PC-3 (cell line): ENCODE measurements at regions not wholly inside any gene's neighbourhood (a gene's known extent, or its start where the extent isn't known, plus 50 kb on each side); places are given as distances from the start of the nearest gene placed in this dataset.
"Not testable (repeated sequence)": the region's sequence is repeated elsewhere in the genome, so short reads cannot be mapped to it uniquely, and the experiment has no call there.

Experiments
- ATAC-seq: fragments of 200-7000 bp; cut with Tn5 transposase; 2 replicates; pipeline ENCODE4 v1.9.1; 2020; ENCODE audit warnings: mild to moderate bottlenecking, moderate library complexity
- BruUV-seq: library from RNA; stranded (reverse); fragments of 400-500 nt; replicated peaks from 2 replicates; lab custom pipeline; 2021; lab: Mats Ljungman, UMichigan
- CTCF ChIA-PET: fragments of 300-600 bp; sonication (Branson Sonifier 250); formaldehyde crosslinking; loops from one replicate; lab custom pipeline; 2022; ENCODE audit warnings: antibody characterized with exemption; lab: Charles Lee
- POLR2A ChIA-PET: fragments of 300-600 bp; sonication (Branson Sonifier 250); formaldehyde crosslinking; loops from one replicate; lab custom pipeline; 2022; ENCODE audit warnings: antibody characterized with exemption; ENCODE audit not compliant: unreplicated experiment; lab: Charles Lee
- DNase-seq: peaks from one replicate; pipeline ENCODE4 v3.0.0-alpha.2; 2015
- H2AFZ ChIP-seq: fragments of 300-600 bp; sonication (generic); 2 replicates; pipeline ENCODE4 v1.6.0; 2016; ENCODE audit warnings: antibody characterized with exemption, low read length
- H3F3A ChIP-seq: fragments of 300-600 bp; sonication (generic); one replicate; pipeline ENCODE4 v1.6.0; 2017; ENCODE audit warnings: antibody characterized with exemption, low read length, control low read depth, mild to moderate bottlenecking; ENCODE audit not compliant: unreplicated experiment
- H3K27ac ChIP-seq: fragments of 300-600 bp; sonication (generic); 2 replicates; pipeline ENCODE4 v1.5.1; 2016; ENCODE audit warnings: mild to moderate bottlenecking, low read length
- H3K27me3 ChIP-seq: fragments of 300-600 bp; sonication (generic); 2 replicates; pipeline ENCODE4 v1.6.1; 2016; ENCODE audit warnings: low read length, mixed read lengths
- H3K36me3 ChIP-seq: fragments of 300-600 bp; sonication (generic); 2 replicates; pipeline ENCODE4 v1.6.1; 2016; ENCODE audit warnings: low read depth, mixed run types, low read length, mixed read lengths
- H3K4me1 ChIP-seq: fragments of 300-600 bp; sonication (generic); 2 replicates; pipeline ENCODE4 v1.5.1; 2016; ENCODE audit warnings: low read length; ENCODE audit not compliant: insufficient read depth
- H3K4me2 ChIP-seq: fragments of 300-600 bp; sonication (generic); 2 replicates; pipeline ENCODE4 v1.6.0; 2016; ENCODE audit warnings: low read length
- H3K4me3 ChIP-seq: fragments of 300-600 bp; sonication (generic); 2 replicates; pipeline ENCODE4 v1.5.1; 2016; ENCODE audit warnings: mild to moderate bottlenecking, low read length, mixed read lengths
- H3K79me2 ChIP-seq: fragments of 300-600 bp; sonication (generic); 2 replicates; pipeline ENCODE4 v1.6.1; 2017; ENCODE audit warnings: low read length, mixed read lengths
- H3K9ac ChIP-seq: fragments of 300-600 bp; sonication (generic); 2 replicates; pipeline ENCODE4 v1.6.0; 2016; ENCODE audit warnings: mild to moderate bottlenecking, low read length
- H3K9me2 ChIP-seq: fragments of 300-600 bp; sonication (generic); replicated peaks from 2 replicates; pipeline ENCODE4 v1.6.1; 2016; ENCODE audit warnings: mixed run types, low read length, mixed read lengths
- H3K9me3 ChIP-seq: fragments of 300-600 bp; sonication (generic); 2 replicates; pipeline ENCODE4 v1.6.1; 2016; ENCODE audit warnings: low read length, mixed read lengths
- H4K20me1 ChIP-seq: fragments of 300-600 bp; sonication (generic); 2 replicates; pipeline ENCODE4 v1.6.1; 2016; ENCODE audit warnings: low read length, mixed read lengths
- EZH2 ChIP-seq: fragments of 300-600 bp; sonication (generic); IDR thresholded peaks from one replicate; pipeline ENCODE4 v1.6.1; 2017; ENCODE audit warnings: antibody characterized with exemption, mild to moderate bottlenecking, low read length; ENCODE audit not compliant: unreplicated experiment
- EZH2phosphoT487 ChIP-seq: fragments of 300-600 bp; sonication (generic); IDR thresholded peaks from 2 replicates; pipeline ENCODE4 v1.6.1; 2018; ENCODE audit warnings: mild to moderate bottlenecking, antibody characterized with exemption, low read length, borderline replicate concordance
- intact Hi-C: fragments of 100-400 bp; cut with micrococcal nuclease; formaldehyde crosslinking; loops from 2 replicates; pipeline ENCODE4 v1.9.0; 2023
- TF ChIP-seq, protein P1 (sequence below): fragments of 300-600 bp; sonication (generic); conservative IDR thresholded peaks from 2 replicates; pipeline ENCODE4 v1.5.1; 2017; ENCODE audit warnings: antibody characterized with exemption, low read depth, mild to moderate bottlenecking, low read length

DNA sequence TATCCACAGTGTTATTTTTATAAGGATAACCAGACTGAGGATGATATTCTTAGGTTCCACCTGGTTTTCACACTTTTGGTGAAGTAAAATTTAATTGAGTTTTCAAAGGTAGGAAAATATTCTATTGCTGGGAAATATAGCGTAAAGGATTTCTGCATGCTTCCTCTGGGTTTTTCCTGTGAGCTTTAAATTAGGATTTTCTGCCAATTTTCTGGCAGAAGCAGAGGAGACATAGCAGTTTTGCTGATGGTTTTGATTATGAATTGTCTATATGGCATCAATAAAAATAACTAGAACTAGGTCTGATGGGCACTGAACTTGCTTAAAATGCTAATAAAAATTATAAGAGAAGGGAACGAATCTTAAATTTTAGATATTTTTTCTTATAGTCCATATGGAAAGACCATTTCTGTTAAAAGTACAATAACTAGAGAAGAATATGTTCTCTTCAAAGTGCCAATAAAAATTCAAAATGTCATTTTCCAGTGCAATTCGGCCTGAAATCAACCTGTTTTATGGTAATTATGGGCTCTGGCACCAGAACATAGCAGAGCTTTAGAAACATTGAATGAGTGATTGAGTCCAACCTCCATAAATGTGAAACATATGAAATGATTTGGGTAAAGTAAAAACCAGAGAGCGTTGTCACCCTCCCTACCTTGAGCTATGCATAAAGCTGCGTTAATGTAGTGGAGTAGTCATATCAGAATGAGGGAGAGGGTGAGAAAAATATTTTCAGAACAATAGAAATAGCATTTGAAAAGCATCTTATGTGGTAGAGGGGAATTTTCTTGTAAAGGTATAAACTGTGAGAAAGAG lies 279.7 kb downstream of the SPRY1 start:
- no TSS peak for BruUV-seq
- H3K9me3 ChIP-seq: no peaks in the 10 kb centered on the region
- H3K4me2 ChIP-seq: no peak overlapping the region
- H3F3A ChIP-seq: no peaks in the 10 kb centered on the region
- H3K4me1 ChIP-seq: peaks cover 21% of the 10 kb centered on the region
- DNase-seq: no peak
- no peak overlapping the region for H3K27ac ChIP-seq
- no peak overlapping the region for H3K9ac ChIP-seq
- intact Hi-C loops: loop anchor here (10.0 kb wide), 2 partner anchors 79 to 309 kb away; no protein-coding TSS in a partner anchor
- POLR2A ChIA-PET: no interaction called here
- ATAC-seq: no peak
- no peaks in the 10 kb centered on the region for H4K20me1 ChIP-seq
- H2AFZ ChIP-seq: no peak overlapping the region
- H3K4me3 ChIP-seq: no peak overlapping the region
- CTCF ChIA-PET: no interaction called here
- no peak for TF ChIP-seq EZH2phosphoT487
- TF ChIP-seq EZH2: no peak
- TF ChIP-seq, protein P1, sequence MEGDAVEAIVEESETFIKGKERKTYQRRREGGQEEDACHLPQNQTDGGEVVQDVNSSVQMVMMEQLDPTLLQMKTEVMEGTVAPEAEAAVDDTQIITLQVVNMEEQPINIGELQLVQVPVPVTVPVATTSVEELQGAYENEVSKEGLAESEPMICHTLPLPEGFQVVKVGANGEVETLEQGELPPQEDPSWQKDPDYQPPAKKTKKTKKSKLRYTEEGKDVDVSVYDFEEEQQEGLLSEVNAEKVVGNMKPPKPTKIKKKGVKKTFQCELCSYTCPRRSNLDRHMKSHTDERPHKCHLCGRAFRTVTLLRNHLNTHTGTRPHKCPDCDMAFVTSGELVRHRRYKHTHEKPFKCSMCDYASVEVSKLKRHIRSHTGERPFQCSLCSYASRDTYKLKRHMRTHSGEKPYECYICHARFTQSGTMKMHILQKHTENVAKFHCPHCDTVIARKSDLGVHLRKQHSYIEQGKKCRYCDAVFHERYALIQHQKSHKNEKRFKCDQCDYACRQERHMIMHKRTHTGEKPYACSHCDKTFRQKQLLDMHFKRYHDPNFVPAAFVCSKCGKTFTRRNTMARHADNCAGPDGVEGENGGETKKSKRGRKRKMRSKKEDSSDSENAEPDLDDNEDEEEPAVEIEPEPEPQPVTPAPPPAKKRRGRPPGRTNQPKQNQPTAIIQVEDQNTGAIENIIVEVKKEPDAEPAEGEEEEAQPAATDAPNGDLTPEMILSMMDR: no peak
- H3K27me3 ChIP-seq: no peaks in the 10 kb centered on the region
- no peaks in the 10 kb centered on the region for H3K79me2 ChIP-seq
- no peaks in the 10 kb centered on the region for H3K9me2 ChIP-seq
- no peaks in the 10 kb centered on the region for H3K36me3 ChIP-seq

DNA sequence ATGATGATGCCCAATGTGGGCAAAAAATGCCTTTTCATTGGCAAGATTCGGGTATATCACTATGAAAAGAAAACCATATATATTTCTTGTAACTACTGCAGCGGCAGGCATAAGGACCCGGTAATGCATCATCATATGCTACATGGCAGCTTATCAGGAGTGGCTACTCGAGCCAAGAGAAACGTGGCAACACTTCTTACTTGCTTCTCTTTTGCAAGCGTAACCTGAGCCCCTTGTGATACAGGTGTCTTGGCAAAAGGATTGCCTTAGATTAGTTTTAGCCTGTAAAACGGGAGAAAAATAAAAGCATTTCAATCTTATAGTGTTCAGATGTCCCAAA lies 280.3 kb downstream of the SPRY1 start:
- Histone ChIP-seq H3K27ac (no peak overlapping the region), H3K4me2 (no peak overlapping the region), H3K4me1 (peaks cover 21% of the 10 kb centered on the region), H4K20me1 (no peaks in the 10 kb centered on the region), H3K4me3 (no peak overlapping the region), H2AFZ (no peak overlapping the region), H3K79me2 (no peaks in the 10 kb centered on the region), H3K9me3 (no peaks in the 10 kb centered on the region), H3F3A (no peaks in the 10 kb centered on the region), H3K9me2 (no peaks in the 10 kb centered on the region), H3K36me3 (no peaks in the 10 kb centered on the region), H3K27me3 (no peaks in the 10 kb centered on the region), H3K9ac (no peak overlapping the region)
- ChIA-PET POLR2A (no interaction called here), CTCF (no interaction called here)
- ATAC-seq (no peak), DNase-seq (peak; percentile 6)
- TF ChIP-seq, protein P1: no peak
- TF ChIP-seq EZH2 (no peak), EZH2phosphoT487 (no peak)
- BruUV-seq: no TSS peak
- intact Hi-C loops: loop anchor here (10.0 kb wide), 2 partner anchors 78 to 308 kb away; no protein-coding TSS in a partner anchor

DNA sequence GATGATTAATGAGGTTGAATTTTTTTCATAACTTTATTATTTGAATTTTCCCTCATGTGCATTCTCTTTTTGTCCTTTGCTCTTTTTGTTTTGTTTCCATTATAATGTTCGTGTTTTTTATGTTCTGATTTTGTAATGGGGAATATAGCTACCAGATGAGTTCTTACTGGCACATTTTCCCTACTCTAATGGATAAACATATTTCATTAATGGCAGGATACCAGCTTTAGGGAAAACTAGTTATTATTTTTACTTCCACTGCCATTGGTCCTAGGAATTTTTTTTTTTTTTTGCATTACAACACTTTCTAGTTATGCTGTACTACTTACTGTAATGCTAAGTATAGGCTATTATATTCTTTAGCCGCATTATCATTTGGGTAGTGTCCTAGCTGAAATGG lies 286.3 kb downstream of the SPRY1 start:
- ChIA-PET POLR2A (no interaction called here), CTCF (no interaction called here)
- H3K9ac ChIP-seq: no peak overlapping the region
- BruUV-seq: no TSS peak
- H3K4me1 ChIP-seq: no peaks in the 10 kb centered on the region
- H3K4me2 ChIP-seq: no peak overlapping the region
- intact Hi-C loops: no loop called here
- no peaks in the 10 kb centered on the region for H3K27me3 ChIP-seq
- no peaks in the 10 kb centered on the region for H3K36me3 ChIP-seq
- no peak overlapping the region for H3K27ac ChIP-seq
- H3K9me2 ChIP-seq: no peaks in the 10 kb centered on the region
- no peak overlapping the region for H3K4me3 ChIP-seq
- H2AFZ ChIP-seq: no peak overlapping the region
- no peaks in the 10 kb centered on the region for H3F3A ChIP-seq
- DNase-seq: no peak
- ATAC-seq: no peak
- no peaks in the 10 kb centered on the region for H4K20me1 ChIP-seq
- no peaks in the 10 kb centered on the region for H3K9me3 ChIP-seq
- no peaks in the 10 kb centered on the region for H3K79me2 ChIP-seq
- TF ChIP-seq, protein P1: no peak
- TF ChIP-seq EZH2phosphoT487: no peak

DNA sequence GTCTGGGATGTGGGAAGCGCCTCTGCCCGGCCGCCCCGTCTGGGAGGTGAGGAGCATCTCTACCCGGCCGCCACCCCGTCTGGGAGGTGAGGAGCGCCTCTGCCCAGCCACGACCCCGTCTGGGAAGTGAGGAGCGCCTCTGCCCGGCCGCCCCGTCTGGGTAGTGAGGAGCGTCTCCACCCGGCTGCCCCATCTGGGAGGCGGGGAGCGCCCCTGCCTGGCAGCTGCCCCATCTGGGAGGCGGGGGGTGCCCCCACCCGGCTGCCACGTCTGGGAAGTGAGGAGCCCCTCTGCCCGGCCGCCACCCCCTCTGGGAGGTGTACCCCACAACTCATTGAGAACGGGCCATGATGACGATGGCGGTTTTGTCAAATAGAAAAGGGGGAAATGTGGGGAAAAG lies 288.3 kb downstream of the SPRY1 start:
- ATAC-seq, CTCF ChIA-PET, H3K4me3 ChIP-seq, BruUV-seq, DNase-seq, H4K20me1 ChIP-seq, H3K9me3 ChIP-seq, H2AFZ ChIP-seq, H3K36me3 ChIP-seq, H3K4me1 ChIP-seq, H3K4me2 ChIP-seq, H3K9me2 ChIP-seq, H3K27ac ChIP-seq, H3K79me2 ChIP-seq, POLR2A ChIA-PET, H3K9ac ChIP-seq, intact Hi-C loops, H3F3A ChIP-seq, H3K27me3 ChIP-seq: not testable (repeated sequence)
